Neuron (in vitro differentiated cells): ENCODE measurements at regions not wholly inside any gene's neighbourhood (a gene's known extent, or its start where the extent isn't known, plus 50 kb on each side); places are given as distances from the start of the nearest gene placed in this dataset.
"Not testable (repeated sequence)": the region's sequence is repeated elsewhere in the genome, so short reads cannot be mapped to it uniquely, and the experiment has no call there.

Source experiments
- H2AFZ ChIP-seq: one replicate; pipeline ENCODE4 v1.6.1; 2013; ENCODE audit warnings: low read depth, mild to moderate bottlenecking, inconsistent platforms, low read length, moderate library complexity
- H3K27me3 ChIP-seq: one replicate; pipeline ENCODE4 v1.6.1; 2013; ENCODE audit warnings: low read length; ENCODE audit not compliant: insufficient read depth
- H3K36me3 ChIP-seq: one replicate; pipeline ENCODE4 v1.6.1; 2013; ENCODE audit warnings: low read length; ENCODE audit not compliant: insufficient read depth
- H3K4me1 ChIP-seq: one replicate; pipeline ENCODE4 v1.6.1; 2013; ENCODE audit warnings: low read length; ENCODE audit not compliant: insufficient read depth
- H3K4me3 ChIP-seq: 2 replicates; pipeline ENCODE4 v1.5.1; 2013; ENCODE audit warnings: mild to moderate bottlenecking, low read length, moderate library complexity
- H3K9me3 ChIP-seq: one replicate; pipeline ENCODE4 v1.6.1; 2013; ENCODE audit warnings: low read length

- no peak overlapping the region for H3K4me3 ChIP-seq
- no peaks in the 10 kb centered on the region for H3K36me3 ChIP-seq
Measured at GRCh38 chr14:71165121-71166031, 258.1 kb downstream of the PCNX1 start.

GRCh38 chr14:71166180-71166837 is 259.1 kb downstream of the PCNX1 start:
- peaks cover 7% of the 10 kb centered on the region for H3K4me1 ChIP-seq
- H3K9me3 ChIP-seq = no peaks in the 10 kb centered on the region
- H3K27me3 ChIP-seq = no peaks in the 10 kb centered on the region
- no peaks in the 10 kb centered on the region for H3K36me3 ChIP-seq
- H2AFZ ChIP-seq = no peak overlapping the region
- H3K4me3 ChIP-seq = no peak overlapping the region

More at GRCh38 chr14:71165121-71166031, 258.1 kb downstream of the PCNX1 start:
- Histone ChIP-seq H3K4me1 (peaks cover 7% of the 10 kb centered on the region), H3K27me3 (no peaks in the 10 kb centered on the region), H2AFZ (no peak overlapping the region), H3K9me3 (no peaks in the 10 kb centered on the region)

- H3K4me3 ChIP-seq, H3K4me1 ChIP-seq, H3K27me3 ChIP-seq, H2AFZ ChIP-seq, H3K9me3 ChIP-seq, H3K36me3 ChIP-seq: not testable (repeated sequence)
Measured at GRCh38 chr14:71167325-71167950, 260.2 kb downstream of the PCNX1 start.

- H3K4me1 ChIP-seq, H3K9me3 ChIP-seq, H3K27me3 ChIP-seq, H2AFZ ChIP-seq, H3K36me3 ChIP-seq, H3K4me3 ChIP-seq: not testable (repeated sequence)
Measured at GRCh38 chr14:71168161-71168560, 260.9 kb downstream of the PCNX1 start.

GRCh38 chr14:71168564-71169427 is 261.5 kb downstream of the PCNX1 start:
- Histone ChIP-seq H2AFZ (no peak overlapping the region), H3K9me3 (no peaks in the 10 kb centered on the region), H3K27me3 (no peaks in the 10 kb centered on the region), H3K4me1 (peaks cover 2% of the 10 kb centered on the region), H3K36me3 (no peaks in the 10 kb centered on the region), H3K4me3 (no peak overlapping the region)

GRCh38 chr14:71169861-71170260 is 262.6 kb downstream of the PCNX1 start:
- Histone ChIP-seq H3K27me3 (no peaks in the 10 kb centered on the region), H3K9me3 (no peaks in the 10 kb centered on the region), H3K4me3 (no peak overlapping the region), H2AFZ (no peak overlapping the region), H3K4me1 (no peaks in the 10 kb centered on the region), H3K36me3 (no peaks in the 10 kb centered on the region)

- no peak overlapping the region for H2AFZ ChIP-seq
- no peaks in the 10 kb centered on the region for H3K4me1 ChIP-seq
- no peaks in the 10 kb centered on the region for H3K27me3 ChIP-seq
- H3K9me3 ChIP-seq = no peaks in the 10 kb centered on the region
- H3K4me3 ChIP-seq = no peak overlapping the region
- H3K36me3 ChIP-seq = no peaks in the 10 kb centered on the region
Measured at GRCh38 chr14:71175491-71175890, 268.2 kb downstream of the PCNX1 start.

- no peaks in the 10 kb centered on the region for H3K36me3 ChIP-seq
Measured at GRCh38 chr14:71179066-71179465, 271.8 kb downstream of the PCNX1 start.

GRCh38 chr14:71180397-71180796 is 273.1 kb downstream of the PCNX1 start:
- Histone ChIP-seq H3K4me1 (no peaks in the 10 kb centered on the region), H3K36me3 (no peaks in the 10 kb centered on the region), H3K9me3 (no peaks in the 10 kb centered on the region), H3K27me3 (no peaks in the 10 kb centered on the region), H2AFZ (no peak overlapping the region), H3K4me3 (no peak overlapping the region)

More at GRCh38 chr14:71179066-71179465, 271.8 kb downstream of the PCNX1 start:
- no peak overlapping the region for H2AFZ ChIP-seq
- no peaks in the 10 kb centered on the region for H3K4me1 ChIP-seq
- no peaks in the 10 kb centered on the region for H3K27me3 ChIP-seq
- H3K9me3 ChIP-seq = no peaks in the 10 kb centered on the region
- H3K4me3 ChIP-seq = no peak overlapping the region

GRCh38 chr14:71181215-71182003 is 274.1 kb downstream of the PCNX1 start:
- no peaks in the 10 kb centered on the region for H3K4me1 ChIP-seq
- H3K9me3 ChIP-seq = no peaks in the 10 kb centered on the region
- no peaks in the 10 kb centered on the region for H3K27me3 ChIP-seq
- no peak overlapping the region for H2AFZ ChIP-seq
- H3K36me3 ChIP-seq = no peaks in the 10 kb centered on the region
- no peak overlapping the region for H3K4me3 ChIP-seq

- Histone ChIP-seq H3K9me3 (no peaks in the 10 kb centered on the region), H3K4me1 (peaks cover 6% of the 10 kb centered on the region)
Measured at GRCh38 chr14:71183876-71184689, 276.8 kb downstream of the PCNX1 start.

More at GRCh38 chr14:71183876-71184689, 276.8 kb downstream of the PCNX1 start:
- H2AFZ ChIP-seq = no peak overlapping the region
- no peaks in the 10 kb centered on the region for H3K27me3 ChIP-seq
- no peaks in the 10 kb centered on the region for H3K36me3 ChIP-seq
- no peak overlapping the region for H3K4me3 ChIP-seq
